Karpas-422 (cell line): ENCODE measurements at regions not wholly inside any gene's neighbourhood (a gene's known extent, or its start where the extent isn't known, plus 50 kb on each side); places are given as distances from the start of the nearest gene placed in this dataset.

ENCODE experiments used
- DNase-seq: peaks from one replicate; pipeline ENCODE4 v3.0.0-alpha.2; 2015
- H2AFZ ChIP-seq: fragments of 200-600 bp; sonication (generic); 2 replicates; pipeline ENCODE4 v1.6.1; 2014; ENCODE audit warnings: antibody characterized with exemption, low read length, mixed read lengths
- H3K27ac ChIP-seq: fragments of 200-600 bp; sonication (generic); 2 replicates; pipeline ENCODE4 v1.5.1; 2014; ENCODE audit warnings: mild to moderate bottlenecking, low read length, moderate library complexity
- H3K27me3 ChIP-seq: fragments of 200-600 bp; sonication (generic); 2 replicates; pipeline ENCODE4 v1.6.1; 2014; ENCODE audit warnings: low read length, mixed read lengths
- H3K36me3 ChIP-seq: fragments of 200-600 bp; sonication (generic); 2 replicates; pipeline ENCODE4 v1.6.1; 2014; ENCODE audit warnings: low read length, mixed read lengths; ENCODE audit not compliant: insufficient read depth
- H3K4me1 ChIP-seq: fragments of 200-600 bp; sonication (generic); 2 replicates; pipeline ENCODE4 v1.6.1; 2014; ENCODE audit warnings: mild to moderate bottlenecking, low read length, mixed read lengths
- H3K4me2 ChIP-seq: fragments of 200-600 bp; sonication (generic); 2 replicates; pipeline ENCODE4 v1.6.1; 2014; ENCODE audit warnings: low read length, low read depth, mild to moderate bottlenecking; ENCODE audit not compliant: poor library complexity, severe bottlenecking
- H3K4me3 ChIP-seq: fragments of 200-600 bp; sonication (generic); 2 replicates; pipeline ENCODE4 v1.5.1; 2014; ENCODE audit warnings: mild to moderate bottlenecking, antibody characterized with exemption, low read length, mixed read lengths
- H3K79me2 ChIP-seq: fragments of 200-600 bp; sonication (generic); 2 replicates; pipeline ENCODE4 v1.6.1; 2014; ENCODE audit warnings: mild to moderate bottlenecking, low read length, mixed read lengths
- H3K9ac ChIP-seq: fragments of 200-600 bp; sonication (generic); 2 replicates; pipeline ENCODE4 v1.6.0; 2014; ENCODE audit warnings: low read length
- H3K9me2 ChIP-seq: fragments of 200-600 bp; sonication (generic), shearing (Covaris generic); replicated peaks from 2 replicates; pipeline ENCODE4 v1.6.0; 2014; ENCODE audit warnings: mild to moderate bottlenecking, low read length, moderate library complexity; ENCODE audit not compliant: insufficient read depth
- H3K9me3 ChIP-seq: fragments of 300-700, 200-600 bp; sonication (generic); 2 replicates; pipeline ENCODE4 v1.6.1; 2014; ENCODE audit warnings: low read length, mixed read lengths
- H4K20me1 ChIP-seq: fragments of 200-600 bp; sonication (generic); 2 replicates; pipeline ENCODE4 v1.6.1; 2014; ENCODE audit warnings: mild to moderate bottlenecking, antibody characterized with exemption, low read length, low read depth; ENCODE audit not compliant: insufficient read depth

- H3K27me3 ChIP-seq = no peaks in the 10 kb centered on the region
- H3K79me2 ChIP-seq = no peaks in the 10 kb centered on the region
- no peaks in the 10 kb centered on the region for H3K9me3 ChIP-seq
- H3K9me2 ChIP-seq = no peaks in the 10 kb centered on the region
- H3K4me2 ChIP-seq = no peak overlapping the region
- no peaks in the 10 kb centered on the region for H3K36me3 ChIP-seq
- no peaks in the 10 kb centered on the region for H3K4me1 ChIP-seq
- no peak overlapping the region for H2AFZ ChIP-seq
- no peaks in the 10 kb centered on the region for H4K20me1 ChIP-seq
- H3K4me3 ChIP-seq = no peak overlapping the region
- peak; percentile 19 for DNase-seq
- no peak overlapping the region for H3K27ac ChIP-seq
- no peak overlapping the region for H3K9ac ChIP-seq
These were observed 51.2 kb upstream of the PRR5 start for GRCh38 chr22:44650806-44651205.

DNA sequence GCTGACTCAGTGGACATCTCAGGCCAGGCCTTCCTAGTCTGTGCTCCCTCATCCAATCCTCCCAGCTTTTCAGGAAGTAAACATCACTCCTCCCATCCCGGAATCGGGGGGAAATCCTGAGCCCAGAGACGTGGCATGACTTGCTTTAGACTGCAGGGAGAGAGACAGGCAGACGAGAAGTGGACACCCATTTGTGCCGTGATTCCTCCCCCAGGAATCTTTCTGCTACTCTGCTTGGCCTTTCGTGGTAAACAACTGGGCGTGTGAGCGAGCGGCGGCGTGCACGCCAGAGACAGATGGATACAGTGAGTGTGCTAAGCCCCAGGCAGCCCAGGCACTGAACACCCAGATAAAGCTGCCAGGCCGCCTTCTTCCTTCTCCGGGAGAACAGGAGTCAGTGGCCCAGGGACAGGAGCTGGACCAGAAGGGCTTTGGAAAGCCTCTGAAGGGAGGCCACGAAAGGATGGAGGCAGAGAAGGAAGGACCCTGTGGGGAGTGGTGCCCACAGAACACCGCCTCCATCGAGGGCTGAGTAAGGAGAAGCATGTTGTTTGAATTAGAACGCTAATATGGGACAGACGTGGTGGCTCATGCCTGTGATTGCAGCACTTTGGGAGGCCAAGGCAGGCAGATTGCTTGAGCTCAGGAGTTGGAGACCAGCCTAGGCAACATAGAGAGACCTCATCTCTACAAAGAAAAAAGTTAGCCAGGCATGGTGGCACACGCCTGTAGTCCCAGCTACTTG, 53.0 kb upstream of the PRR5 start:
- no peaks in the 10 kb centered on the region for H3K79me2 ChIP-seq
- H3K36me3 ChIP-seq = no peaks in the 10 kb centered on the region
- H3K9me3 ChIP-seq = no peaks in the 10 kb centered on the region
- no peaks in the 10 kb centered on the region for H3K27me3 ChIP-seq
- H3K9ac ChIP-seq = no peak overlapping the region
- no peaks in the 10 kb centered on the region for H3K4me1 ChIP-seq
- DNase-seq = peak; percentile 14
- no peaks in the 10 kb centered on the region for H4K20me1 ChIP-seq
- H3K9me2 ChIP-seq = no peaks in the 10 kb centered on the region
- no peak overlapping the region for H3K4me2 ChIP-seq
- H2AFZ ChIP-seq = no peak overlapping the region
- no peak overlapping the region for H3K27ac ChIP-seq
- H3K4me3 ChIP-seq = no peak overlapping the region

DNA sequence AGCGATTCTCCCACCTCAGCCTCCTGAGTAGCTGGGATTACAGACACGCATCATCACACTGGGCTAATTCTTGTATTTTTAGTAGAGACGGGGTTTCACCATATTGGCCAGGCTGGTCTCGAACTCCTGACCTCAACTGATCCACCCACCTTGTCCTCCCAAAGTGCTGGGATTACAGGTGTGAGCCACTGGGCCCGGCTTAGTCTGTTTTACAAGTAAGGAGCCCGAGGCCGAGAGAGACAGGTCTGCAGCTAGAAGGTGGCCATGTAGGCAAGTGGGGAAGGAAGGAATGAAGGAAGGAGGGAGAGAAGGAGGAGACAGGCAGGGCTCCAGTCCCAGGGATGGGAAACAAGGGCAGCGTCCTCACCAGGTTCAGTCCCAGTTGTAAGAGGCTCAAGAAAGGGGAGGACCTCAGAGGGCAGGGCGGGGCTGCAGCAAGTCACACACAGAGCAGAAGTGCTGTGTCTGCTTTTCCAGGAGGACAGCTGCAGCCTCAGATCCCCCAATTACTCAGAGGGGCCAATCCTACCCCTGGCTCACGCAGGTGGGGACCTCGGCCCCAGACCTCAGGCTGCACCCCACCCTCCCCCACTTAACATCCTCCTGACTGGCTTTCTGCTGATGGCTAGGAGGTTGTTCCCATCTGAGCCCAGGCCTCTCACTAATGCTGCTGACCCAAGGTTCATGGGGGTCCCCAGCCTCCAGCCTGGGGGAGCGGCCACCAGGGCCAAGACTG, 53.8 kb upstream of the PRR5 start:
- H3K36me3 ChIP-seq = no peaks in the 10 kb centered on the region
- no peaks in the 10 kb centered on the region for H3K4me1 ChIP-seq
- H3K9me3 ChIP-seq = no peaks in the 10 kb centered on the region
- no peak overlapping the region for H3K9ac ChIP-seq
- H3K4me3 ChIP-seq = no peak overlapping the region
- no peaks in the 10 kb centered on the region for H4K20me1 ChIP-seq
- H3K4me2 ChIP-seq = no peak overlapping the region
- H3K27me3 ChIP-seq = no peaks in the 10 kb centered on the region
- H2AFZ ChIP-seq = no peak overlapping the region
- no peaks in the 10 kb centered on the region for H3K79me2 ChIP-seq
- H3K9me2 ChIP-seq = no peaks in the 10 kb centered on the region
- DNase-seq = peak; percentile 14
- no peak overlapping the region for H3K27ac ChIP-seq

DNA sequence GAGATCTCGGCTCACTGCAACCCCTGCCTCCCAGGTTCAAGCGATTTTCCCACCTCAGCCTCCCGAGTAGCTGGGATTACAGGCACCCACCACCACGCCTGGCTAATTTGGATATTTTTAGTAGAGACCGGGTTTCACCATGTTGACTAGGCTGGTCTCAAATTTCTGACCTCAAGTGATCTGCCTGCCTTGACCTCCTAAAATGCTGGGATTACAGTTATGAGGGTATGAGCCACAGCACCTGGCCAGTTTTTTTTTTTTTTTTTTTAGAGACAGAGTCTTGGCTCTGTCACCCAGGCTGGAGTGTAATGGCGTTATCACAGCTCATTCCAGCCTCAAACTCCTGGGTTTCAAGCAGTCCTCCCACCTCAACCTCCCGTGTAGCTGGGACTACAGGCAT, 54.9 kb upstream of the PRR5 start:
- Histone ChIP-seq H3K9ac (no peak overlapping the region), H3K9me3 (no peaks in the 10 kb centered on the region), H3K36me3 (no peaks in the 10 kb centered on the region), H3K4me2 (no peak overlapping the region), H3K4me3 (no peak overlapping the region), H3K9me2 (no peaks in the 10 kb centered on the region), H3K27ac (no peak overlapping the region), H4K20me1 (no peaks in the 10 kb centered on the region), H3K4me1 (no peaks in the 10 kb centered on the region), H3K27me3 (no peaks in the 10 kb centered on the region), H2AFZ (no peak overlapping the region), H3K79me2 (no peaks in the 10 kb centered on the region)
- peak; percentile 6 for DNase-seq

GRCh38 chr22:44646668-44647067, 55.3 kb upstream of the PRR5 start:
- DNase-seq = peak; percentile 29
- Histone ChIP-seq H3K9ac (no peak overlapping the region), H3K4me2 (no peak overlapping the region), H3K27ac (no peak overlapping the region), H3K9me2 (no peaks in the 10 kb centered on the region), H3K27me3 (no peaks in the 10 kb centered on the region), H4K20me1 (no peaks in the 10 kb centered on the region), H3K4me3 (no peak overlapping the region), H2AFZ (no peak overlapping the region), H3K9me3 (no peaks in the 10 kb centered on the region), H3K4me1 (no peaks in the 10 kb centered on the region), H3K36me3 (no peaks in the 10 kb centered on the region), H3K79me2 (no peaks in the 10 kb centered on the region)

- Histone ChIP-seq H2AFZ (no peak overlapping the region), H3K79me2 (no peaks in the 10 kb centered on the region)
- DNase-seq = peak; percentile 5
These were observed 55.9 kb upstream of the PRR5 start for GRCh38 chr22:44646141-44646540.

DNA sequence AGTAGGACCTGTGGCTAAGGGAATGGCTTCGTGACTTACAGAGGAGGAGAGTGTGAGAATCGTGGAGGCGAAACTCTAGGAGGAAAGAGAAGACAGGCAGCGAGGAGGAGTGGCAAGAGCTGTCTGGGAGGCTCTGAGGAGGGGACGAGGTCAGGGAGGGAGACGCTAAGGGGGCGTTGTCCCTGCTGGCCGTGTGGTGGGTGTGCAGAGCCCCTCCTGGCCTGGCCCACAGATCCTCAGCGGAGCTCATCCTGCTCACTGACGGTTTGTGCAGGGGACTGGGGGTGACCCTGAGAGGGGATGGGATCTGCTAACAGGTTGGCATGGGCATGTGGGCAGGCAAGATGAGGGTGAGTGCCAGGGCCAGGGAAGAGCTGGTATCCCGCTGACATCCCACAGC, 56.5 kb upstream of the PRR5 start:
- Histone ChIP-seq H3K9me2 (no peaks in the 10 kb centered on the region), H3K79me2 (no peaks in the 10 kb centered on the region), H3K27me3 (no peaks in the 10 kb centered on the region), H4K20me1 (no peaks in the 10 kb centered on the region), H3K4me1 (no peaks in the 10 kb centered on the region), H3K4me3 (no peak overlapping the region), H2AFZ (no peak overlapping the region), H3K9me3 (no peaks in the 10 kb centered on the region), H3K36me3 (no peaks in the 10 kb centered on the region), H3K4me2 (no peak overlapping the region), H3K9ac (no peak overlapping the region), H3K27ac (no peak overlapping the region)
- DNase-seq = no peak

More at GRCh38 chr22:44646141-44646540, 55.9 kb upstream of the PRR5 start:
- Histone ChIP-seq H3K9me3 (no peaks in the 10 kb centered on the region), H3K36me3 (no peaks in the 10 kb centered on the region), H3K27ac (no peak overlapping the region), H3K4me3 (no peak overlapping the region), H3K9me2 (no peaks in the 10 kb centered on the region), H3K9ac (no peak overlapping the region), H4K20me1 (no peaks in the 10 kb centered on the region), H3K27me3 (no peaks in the 10 kb centered on the region), H3K4me2 (no peak overlapping the region), H3K4me1 (no peaks in the 10 kb centered on the region)

DNA sequence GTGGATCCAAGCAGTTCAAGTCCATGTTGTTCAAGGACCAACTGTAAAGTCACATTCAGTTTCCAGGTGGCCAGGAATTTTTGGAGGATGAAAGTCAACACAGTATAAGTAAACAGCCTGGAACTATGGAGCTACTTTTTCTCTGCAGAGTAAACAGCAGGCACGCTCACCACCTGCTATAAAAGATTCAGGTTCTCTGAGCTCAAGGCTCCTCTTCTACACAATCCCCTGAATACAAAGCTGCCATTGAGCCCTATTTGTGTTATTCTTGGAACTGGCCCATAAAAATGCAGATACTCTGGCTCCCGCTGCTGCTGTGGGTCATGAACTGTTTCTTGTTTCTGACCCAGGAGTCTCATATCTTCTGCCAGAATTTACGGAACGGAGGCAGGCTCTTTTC, 56.9 kb upstream of the PRR5 start:
- H3K4me3 ChIP-seq = no peak overlapping the region
- no peak overlapping the region for H2AFZ ChIP-seq
- DNase-seq = no peak
- H3K27me3 ChIP-seq = no peaks in the 10 kb centered on the region
- no peaks in the 10 kb centered on the region for H3K4me1 ChIP-seq
- H3K9me2 ChIP-seq = no peaks in the 10 kb centered on the region
- H3K27ac ChIP-seq = no peak overlapping the region
- H3K9ac ChIP-seq = no peak overlapping the region
- H4K20me1 ChIP-seq = no peaks in the 10 kb centered on the region
- no peaks in the 10 kb centered on the region for H3K9me3 ChIP-seq
- H3K36me3 ChIP-seq = no peaks in the 10 kb centered on the region
- no peak overlapping the region for H3K4me2 ChIP-seq
- H3K79me2 ChIP-seq = no peaks in the 10 kb centered on the region
